H9 (cell line): ENCODE measurements at regions not wholly inside any gene's neighbourhood (a gene's known extent, or its start where the extent isn't known, plus 50 kb on each side); places are given as distances from the start of the nearest gene placed in this dataset.

Experiments used
- DNase-seq: peaks from one replicate; pipeline ENCODE4 v3.0.0-alpha.2; 2017
- H2AFZ ChIP-seq: one replicate; pipeline ENCODE4 v1.6.1; 2013; ENCODE audit warnings: mild to moderate bottlenecking, low read length, control low read depth, moderate library complexity
- H2AK5ac ChIP-seq: 2 replicates; pipeline ENCODE4 v1.6.1; 2013; ENCODE audit warnings: low read length, control low read depth, mixed read lengths; ENCODE audit not compliant: insufficient read length
- H2BK120ac ChIP-seq: one replicate; pipeline ENCODE4 v1.6.1; 2013; ENCODE audit warnings: low read depth, mild to moderate bottlenecking, low read length, control low read depth, inconsistent platforms; ENCODE audit not compliant: poor library complexity, severe bottlenecking
- H2BK12ac ChIP-seq: 2 replicates; pipeline ENCODE4 v1.6.1; 2013; ENCODE audit warnings: low read length, control low read depth, mixed read lengths, low read depth; ENCODE audit not compliant: insufficient read length
- H2BK15ac ChIP-seq: 2 replicates; pipeline ENCODE4 v1.6.1; 2013; ENCODE audit warnings: low read depth, low read length, control low read depth
- H2BK20ac ChIP-seq: one replicate; pipeline ENCODE4 v1.6.1; 2013; ENCODE audit warnings: low read depth, mild to moderate bottlenecking, low read length, control low read depth, inconsistent platforms; ENCODE audit not compliant: poor library complexity, severe bottlenecking
- H2BK5ac ChIP-seq: 2 replicates; pipeline ENCODE4 v1.6.1; 2013; ENCODE audit warnings: low read length, control low read depth, mixed read lengths; ENCODE audit not compliant: insufficient read length
- H3K14ac ChIP-seq: 2 replicates; pipeline ENCODE4 v1.6.1; 2013; ENCODE audit warnings: low read length, control low read depth; ENCODE audit not compliant: insufficient read depth
- H3K18ac ChIP-seq: 2 replicates; pipeline ENCODE4 v1.6.1; 2013; ENCODE audit warnings: low read depth, mild to moderate bottlenecking, mixed read lengths, low read length, control low read depth; ENCODE audit not compliant: insufficient read length
- H3K23ac ChIP-seq: 2 replicates; pipeline ENCODE4 v1.6.1; 2013; ENCODE audit warnings: low read length, control low read depth, mixed read lengths, low read depth; ENCODE audit not compliant: insufficient read length
- H3K23me2 ChIP-seq: 2 replicates; pipeline ENCODE4 v1.6.1; 2013; ENCODE audit warnings: low read depth, mild to moderate bottlenecking, mixed read lengths, low read length, control low read depth; ENCODE audit not compliant: insufficient read length, poor library complexity, severe bottlenecking
- H3K27ac ChIP-seq: 2 replicates; pipeline ENCODE4 v1.5.1; 2013; ENCODE audit warnings: low read length, control low read depth, mixed read lengths, low read depth; ENCODE audit not compliant: insufficient read length
- H3K27me3 ChIP-seq: 2 replicates; pipeline ENCODE4 v1.6.1; 2013; ENCODE audit warnings: low read length, control low read depth, inconsistent platforms; ENCODE audit not compliant: insufficient read depth
- H3K4ac ChIP-seq: 2 replicates; pipeline ENCODE4 v1.6.1; 2013; ENCODE audit warnings: low read depth, mild to moderate bottlenecking, control low read depth, inconsistent platforms, low read length, moderate library complexity
- H3K4me1 ChIP-seq: 2 replicates; pipeline ENCODE4 v1.6.1; 2013; ENCODE audit warnings: low read length, control low read depth, inconsistent platforms; ENCODE audit not compliant: insufficient read depth
- H3K4me2 ChIP-seq: 2 replicates; pipeline ENCODE4 v1.6.1; 2013; ENCODE audit warnings: low read length, control low read depth, mixed read lengths; ENCODE audit not compliant: insufficient read length, insufficient read depth
- H3K56ac ChIP-seq: 2 replicates; pipeline ENCODE4 v1.6.1; 2013; ENCODE audit warnings: low read depth, mild to moderate bottlenecking, mixed read lengths, low read length, control low read depth; ENCODE audit not compliant: insufficient read length
- H3K79me1 ChIP-seq: 2 replicates; pipeline ENCODE4 v1.6.1; 2013; ENCODE audit warnings: low read depth, mild to moderate bottlenecking, moderate library complexity, low read length, control low read depth, inconsistent platforms; ENCODE audit not compliant: insufficient read depth, poor library complexity, severe bottlenecking
- H3K79me2 ChIP-seq: 2 replicates; pipeline ENCODE4 v1.6.1; 2013; ENCODE audit warnings: low read length, control low read depth, inconsistent platforms; ENCODE audit not compliant: insufficient read depth
- H3K9ac ChIP-seq: 2 replicates; pipeline ENCODE4 v1.6.1; 2013; ENCODE audit warnings: low read length, control low read depth, mixed read lengths; ENCODE audit not compliant: insufficient read length; ENCODE audit errors: extremely low read depth
- H3K9me3 ChIP-seq: one replicate; pipeline ENCODE4 v1.6.1; 2013; ENCODE audit warnings: low read depth, low read length, inconsistent platforms; ENCODE audit not compliant: control insufficient read depth
- H3T11ph ChIP-seq: one replicate; pipeline ENCODE4 v1.6.1; 2013; ENCODE audit warnings: mild to moderate bottlenecking, low read length, control low read depth, inconsistent platforms
- H4K20me1 ChIP-seq: one replicate; pipeline ENCODE4 v1.6.1; 2013; ENCODE audit not compliant: control insufficient read depth, insufficient read length, insufficient read depth
- H4K5ac ChIP-seq: 2 replicates; pipeline ENCODE4 v1.6.1; 2013; ENCODE audit warnings: low read depth, mild to moderate bottlenecking, mixed read lengths, low read length, control low read depth; ENCODE audit not compliant: insufficient read length
- H4K8ac ChIP-seq: replicated peaks from 2 replicates; pipeline ENCODE4 v1.6.1; 2013; ENCODE audit warnings: low read length, control low read depth, mixed read lengths, low read depth; ENCODE audit not compliant: insufficient read length
- H4K91ac ChIP-seq: 2 replicates; pipeline ENCODE4 v1.6.1; 2013; ENCODE audit warnings: low read depth, mild to moderate bottlenecking, moderate library complexity, mixed read lengths, low read length, control low read depth; ENCODE audit not compliant: insufficient read length
- H3K27ac Mint-ChIP-seq, 3 experiments: 2 replicates in 2 of 3; 3 replicates in 1 of 3; pipeline ENCODE4 v1.8.0; 2020 to 2021; ENCODE audit warnings: mixed read lengths in 3 of 3, mild to moderate bottlenecking in 1 of 3, moderate library complexity in 1 of 3
- H3K27me3 Mint-ChIP-seq: 2 replicates; pipeline ENCODE4 v1.8.0; 2021; ENCODE audit warnings: low read depth, mild to moderate bottlenecking, moderate library complexity, mixed read lengths
- H3K36me3 Mint-ChIP-seq, 3 experiments: 2 replicates in 2 of 3; 3 replicates in 1 of 3; pipeline ENCODE4 v1.8.0; 2020 to 2021; ENCODE audit warnings: low read depth in 3 of 3, mixed read lengths in 3 of 3; ENCODE audit not compliant: insufficient read depth in 1 of 3
- H3K4me1 Mint-ChIP-seq, 2 experiments: 2 replicates each; pipeline ENCODE4 v1.8.0; 2020; ENCODE audit warnings: mixed read lengths in 2 of 2
- H3K4me3 Mint-ChIP-seq, 2 experiments: 2 replicates in 1 of 2; 3 replicates in 1 of 2; pipeline ENCODE4 v1.8.0; 2020 to 2021; ENCODE audit warnings: mild to moderate bottlenecking in 2 of 2, mixed read lengths in 2 of 2, moderate library complexity in 1 of 2
- H3K9me3 Mint-ChIP-seq, 2 experiments: 2 replicates in 1 of 2; 3 replicates in 1 of 2; pipeline ENCODE4 v1.8.0; 2020; ENCODE audit warnings: mild to moderate bottlenecking in 2 of 2, mixed read lengths in 2 of 2, moderate library complexity in 1 of 2
- WGBS: extraction: QIAGEN DNeasy Blood & Tissue Kit; methylation state at CpG from one replicate; pipeline ENCODE4 v1.1.7; 2013; ENCODE audit warnings: missing lambda C conversion rate, low lambda C conversion rate, mixed read lengths; ENCODE audit not compliant: insufficient read length; ENCODE audit errors: extremely low coverage; 5-methylcytosine and 5-hydroxymethylcytosine counted together
- TF ChIP-seq, protein P1 (sequence below): fragments of 200-600 bp; sonication (generic); conservative IDR thresholded peaks from 3 replicates; pipeline ENCODE4 v1.8.0; 2021; ENCODE audit warnings: antibody characterized with exemption, mild to moderate bottlenecking

DNA sequence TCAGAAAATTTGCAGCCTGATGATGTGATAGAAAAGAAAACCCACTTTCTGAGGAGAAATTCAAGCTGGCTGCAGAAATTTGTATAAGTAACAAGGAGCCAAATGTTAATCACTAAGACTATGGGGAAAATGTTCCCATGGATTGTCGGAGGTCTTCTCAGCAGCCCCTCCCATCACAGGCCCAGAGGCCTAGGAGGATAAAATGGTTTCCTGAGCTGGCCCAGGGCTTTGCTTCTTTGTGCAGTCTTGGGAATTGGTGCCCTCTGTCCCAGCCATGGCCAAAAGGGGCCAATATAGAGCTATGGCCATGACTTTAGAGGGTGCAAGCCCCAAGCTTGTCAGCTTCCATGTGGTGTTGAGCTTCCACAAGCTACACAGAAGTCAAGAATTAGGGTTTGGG is 335.9 kb downstream of the ATP23 start:
- no peak overlapping the region for H3K23ac ChIP-seq
- no peak overlapping the region for H3K14ac ChIP-seq
- H3K9ac ChIP-seq: no peak overlapping the region
- no peak for DNase-seq
- H3K27ac Mint-ChIP-seq: no peak overlapping the region
- TF ChIP-seq, protein P1, sequence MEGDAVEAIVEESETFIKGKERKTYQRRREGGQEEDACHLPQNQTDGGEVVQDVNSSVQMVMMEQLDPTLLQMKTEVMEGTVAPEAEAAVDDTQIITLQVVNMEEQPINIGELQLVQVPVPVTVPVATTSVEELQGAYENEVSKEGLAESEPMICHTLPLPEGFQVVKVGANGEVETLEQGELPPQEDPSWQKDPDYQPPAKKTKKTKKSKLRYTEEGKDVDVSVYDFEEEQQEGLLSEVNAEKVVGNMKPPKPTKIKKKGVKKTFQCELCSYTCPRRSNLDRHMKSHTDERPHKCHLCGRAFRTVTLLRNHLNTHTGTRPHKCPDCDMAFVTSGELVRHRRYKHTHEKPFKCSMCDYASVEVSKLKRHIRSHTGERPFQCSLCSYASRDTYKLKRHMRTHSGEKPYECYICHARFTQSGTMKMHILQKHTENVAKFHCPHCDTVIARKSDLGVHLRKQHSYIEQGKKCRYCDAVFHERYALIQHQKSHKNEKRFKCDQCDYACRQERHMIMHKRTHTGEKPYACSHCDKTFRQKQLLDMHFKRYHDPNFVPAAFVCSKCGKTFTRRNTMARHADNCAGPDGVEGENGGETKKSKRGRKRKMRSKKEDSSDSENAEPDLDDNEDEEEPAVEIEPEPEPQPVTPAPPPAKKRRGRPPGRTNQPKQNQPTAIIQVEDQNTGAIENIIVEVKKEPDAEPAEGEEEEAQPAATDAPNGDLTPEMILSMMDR: no peak
- H2AK5ac ChIP-seq: no peak overlapping the region
- no peak overlapping the region for H3K4ac ChIP-seq
- H3K36me3 Mint-ChIP-seq: peaks cover 12 to 31% (median 27%) of the 10 kb centered on the region in 3 experiments
- no peak overlapping the region for H2BK120ac ChIP-seq
- peaks cover 1% of the 10 kb centered on the region for H3K23me2 ChIP-seq
- no peak overlapping the region for H2BK15ac ChIP-seq
- no peak overlapping the region for H2BK20ac ChIP-seq
- no peak overlapping the region for H4K91ac ChIP-seq
- no peaks in the 10 kb centered on the region for H3K4me1 ChIP-seq
- no peak overlapping the region for H3K4me2 ChIP-seq
- no peaks in the 10 kb centered on the region for H3K79me2 ChIP-seq
- H2BK12ac ChIP-seq: no peak overlapping the region
- no peak overlapping the region for H3K56ac ChIP-seq
- peaks cover 2% of the 10 kb centered on the region; the same call in 1 of the 2 replicates for H3K27me3 Mint-ChIP-seq
- no peak overlapping the region for H4K5ac ChIP-seq
- no peak overlapping the region for H2BK5ac ChIP-seq
- H3T11ph ChIP-seq: no peak overlapping the region
- no peaks in the 10 kb centered on the region for H3K4me1 Mint-ChIP-seq
- H3K9me3 Mint-ChIP-seq: peaks cover 43 to 44% of the 10 kb centered on the region in 2 experiments
- no peak overlapping the region for H3K27ac ChIP-seq
- no peaks in the 10 kb centered on the region for H3K79me1 ChIP-seq
- WGBS: no CpG with 5 or more reads among the region's 1 CpG
- no peak overlapping the region for H4K8ac ChIP-seq
- no peak overlapping the region for H3K4me3 Mint-ChIP-seq
- no peaks in the 10 kb centered on the region for H4K20me1 ChIP-seq
- peaks cover 22% of the 10 kb centered on the region for H3K9me3 ChIP-seq
- H2AFZ ChIP-seq: no peak overlapping the region
- H3K18ac ChIP-seq: no peak overlapping the region
- H3K27me3 ChIP-seq: no peaks in the 10 kb centered on the region
